Testis (tissue), 2 donors: ENCODE measurements at regions not wholly inside any gene's neighbourhood (a gene's known extent, or its start where the extent isn't known, plus 50 kb on each side); places are given as distances from the start of the nearest gene placed in this dataset.
"Not testable (repeated sequence)": the region's sequence is repeated elsewhere in the genome, so short reads cannot be mapped to it uniquely, and the experiment has no call there.

Experiments used
- DNase-seq: peaks from one replicate; pipeline ENCODE4 v3.0.0-alpha.2; 2019
- H3K27ac ChIP-seq, 2 donors: fragments of 200-600 bp; sonication (generic); one replicate each; pipeline ENCODE4 v1.5.1; 2019
- H3K27me3 ChIP-seq: fragments of 200-600 bp; sonication (generic); one replicate; pipeline ENCODE4 v1.5.1; 2019
- H3K36me3 ChIP-seq: fragments of 200-600 bp; sonication (generic); one replicate; pipeline ENCODE4 v1.5.1; 2017; ENCODE audit warnings: low read depth; ENCODE audit errors: missing control alignments
- H3K4me1 ChIP-seq: fragments of 200-600 bp; sonication (generic); one replicate; pipeline ENCODE4 v1.5.1; 2019
- H3K4me3 ChIP-seq, 2 donors: fragments of 200-600 bp; sonication (generic); one replicate each; pipeline ENCODE4 v1.5.1; 2017 to 2019
- H3K9me3 ChIP-seq: fragments of 200-600 bp; sonication (generic); one replicate; pipeline ENCODE4 v1.5.1; 2017
- POLR2A ChIP-seq: fragments of 450-650 bp; IDR thresholded peaks from one replicate; pipeline ENCODE4 v1.6.1; 2017; ENCODE audit warnings: antibody characterized with exemption, mild to moderate bottlenecking, moderate library complexity
- WGBS, 2 donors: methylation state at CpG; one replicate each; pipeline ENCODE4 v1.1.5; 2018; 5-methylcytosine and 5-hydroxymethylcytosine counted together
- intact Hi-C: fragments of 100-400 bp; cut with DNase I; formaldehyde crosslinking; loops from one replicate; pipeline ENCODE4 v1.15.1; 2023; ENCODE audit warnings: low total_unique reads
- TF ChIP-seq, protein P1 (sequence below), 3 experiments: fragments of 450-650 bp in 2 of 3; fragments of 200-600 bp in 1 of 3; sonication (generic) in 1 of 3; IDR thresholded peaks; one replicate each; pipeline ENCODE4 v1.5.1; 2016 to 2019; ENCODE audit warnings: antibody characterized with exemption in 3 of 3, mild to moderate bottlenecking in 2 of 3, moderate library complexity in 1 of 3

GRCh38 chr10:91097313-91097712, 123.2 kb upstream of the PCGF5 start:
- H3K4me3 ChIP-seq = no peak overlapping the region
- no peaks in the 10 kb centered on the region for H3K27me3 ChIP-seq
- H3K9me3 ChIP-seq = no peaks in the 10 kb centered on the region
- no peak for TF ChIP-seq POLR2A
- TF ChIP-seq, protein P1, sequence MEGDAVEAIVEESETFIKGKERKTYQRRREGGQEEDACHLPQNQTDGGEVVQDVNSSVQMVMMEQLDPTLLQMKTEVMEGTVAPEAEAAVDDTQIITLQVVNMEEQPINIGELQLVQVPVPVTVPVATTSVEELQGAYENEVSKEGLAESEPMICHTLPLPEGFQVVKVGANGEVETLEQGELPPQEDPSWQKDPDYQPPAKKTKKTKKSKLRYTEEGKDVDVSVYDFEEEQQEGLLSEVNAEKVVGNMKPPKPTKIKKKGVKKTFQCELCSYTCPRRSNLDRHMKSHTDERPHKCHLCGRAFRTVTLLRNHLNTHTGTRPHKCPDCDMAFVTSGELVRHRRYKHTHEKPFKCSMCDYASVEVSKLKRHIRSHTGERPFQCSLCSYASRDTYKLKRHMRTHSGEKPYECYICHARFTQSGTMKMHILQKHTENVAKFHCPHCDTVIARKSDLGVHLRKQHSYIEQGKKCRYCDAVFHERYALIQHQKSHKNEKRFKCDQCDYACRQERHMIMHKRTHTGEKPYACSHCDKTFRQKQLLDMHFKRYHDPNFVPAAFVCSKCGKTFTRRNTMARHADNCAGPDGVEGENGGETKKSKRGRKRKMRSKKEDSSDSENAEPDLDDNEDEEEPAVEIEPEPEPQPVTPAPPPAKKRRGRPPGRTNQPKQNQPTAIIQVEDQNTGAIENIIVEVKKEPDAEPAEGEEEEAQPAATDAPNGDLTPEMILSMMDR (IDR thresholded peaks at IDR 0.05) = no peak
- no peak for DNase-seq
- intact Hi-C loops = no loop called here
- no peaks in the 10 kb centered on the region for H3K36me3 ChIP-seq
- no peak overlapping the region for H3K27ac ChIP-seq
- no peaks in the 10 kb centered on the region for H3K4me1 ChIP-seq

DNA sequence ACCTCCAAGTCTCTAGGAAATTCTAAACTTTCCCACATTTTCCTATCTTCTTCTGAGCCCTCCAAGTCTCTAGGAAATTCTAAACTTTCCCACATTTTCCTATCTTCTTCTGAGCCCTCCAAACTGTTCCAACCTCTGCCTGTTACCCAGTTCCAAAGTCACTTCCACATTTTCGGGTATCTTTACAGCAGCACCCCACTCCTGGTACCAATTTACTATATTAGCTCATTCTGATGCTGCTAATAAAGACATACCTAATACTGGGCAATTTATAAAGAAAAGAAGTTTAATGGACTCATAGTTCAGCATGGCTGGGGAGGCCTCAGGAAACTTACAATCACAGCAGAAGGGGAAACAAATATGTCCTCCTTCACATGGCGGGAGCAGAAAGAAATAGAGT, 122.4 kb upstream of the PCGF5 start:
- H3K4me1 ChIP-seq, H3K9me3 ChIP-seq, H3K27me3 ChIP-seq, H3K4me3 ChIP-seq, DNase-seq, H3K36me3 ChIP-seq, intact Hi-C loops, H3K27ac ChIP-seq: not testable (repeated sequence)
- 97% methylated on average over 2 of the region's 2 CpGs for WGBS, 2 donors

GRCh38 chr10:91103384-91104192, 116.9 kb upstream of the PCGF5 start:
- WGBS, 2 donors = 39 to 48% methylated on average over 5 of the region's 5 CpGs

GRCh38 chr10:91104193-91105041, 116.0 kb upstream of the PCGF5 start:
- H3K27me3 ChIP-seq = no peaks in the 10 kb centered on the region
- TF ChIP-seq, protein P1 (IDR thresholded peaks at IDR 0.05) = no peak
- TF ChIP-seq POLR2A = no peak
- H3K27ac ChIP-seq = no peak overlapping the region
- H3K9me3 ChIP-seq = no peaks in the 10 kb centered on the region
- H3K36me3 ChIP-seq = no peaks in the 10 kb centered on the region
- intact Hi-C loops = no loop called here
- no peak for DNase-seq
- WGBS, 2 donors = 58 to 59% methylated on average over 13 of the region's 13 CpGs
- no peaks in the 10 kb centered on the region for H3K4me1 ChIP-seq
- no peak overlapping the region for H3K4me3 ChIP-seq

More at GRCh38 chr10:91103384-91104192, 116.9 kb upstream of the PCGF5 start:
- Histone ChIP-seq H3K27me3 (no peaks in the 10 kb centered on the region), H3K4me1 (no peaks in the 10 kb centered on the region), H3K27ac (no peak overlapping the region), H3K36me3 (no peaks in the 10 kb centered on the region), H3K4me3 (no peak overlapping the region), H3K9me3 (no peaks in the 10 kb centered on the region)
- no peak for DNase-seq
- intact Hi-C loops = no loop called here
- TF ChIP-seq, protein P1 (IDR thresholded peaks at IDR 0.05) = no peak
- TF ChIP-seq POLR2A = no peak

- TF ChIP-seq POLR2A = no peak
- TF ChIP-seq, protein P1 (IDR thresholded peaks at IDR 0.05) = no peak
- Histone ChIP-seq H3K9me3 (no peaks in the 10 kb centered on the region), H3K27ac (no peak overlapping the region), H3K36me3 (no peaks in the 10 kb centered on the region), H3K27me3 (no peaks in the 10 kb centered on the region), H3K4me1 (no peaks in the 10 kb centered on the region), H3K4me3 (no peak overlapping the region)
- intact Hi-C loops = no loop called here
- DNase-seq = no peak
- 85 to 91% methylated on average over 2 of the region's 2 CpGs for WGBS, 2 donors
Measured at GRCh38 chr10:91105269-91105668, 115.2 kb upstream of the PCGF5 start.
